ENCODE measurements at regions not wholly inside any gene's neighbourhood (a gene's known extent, or its start where the extent isn't known, plus 50 kb on each side); places are given as distances from the start of the nearest gene placed in this dataset.

GRCh38 chr7:132045481-132045980 lies 489.1 kb upstream of the PODXL start:
- Histone ChIP-seq H3K4me3 (ENCODE audit: low read depth, low read length) (no peak overlapping the region), H3K4me1 (ENCODE audit: insufficient read depth) (no peaks in the 10 kb centered on the region), H3K36me3 (ENCODE audit: insufficient read depth) (no peaks in the 10 kb centered on the region), H3K27ac (ENCODE audit: low read depth) (no peak overlapping the region)
- DNase-seq (ENCODE audit: extremely low spot score): no peak
- WGBS: 94% methylated on average over 2 of the region's 2 CpGs

GRCh38 chr7:132045002-132045401 lies 488.6 kb upstream of the PODXL start:
- Histone ChIP-seq H3K4me3 (ENCODE audit: low read depth, low read length) (no peak overlapping the region), H3K4me1 (ENCODE audit: insufficient read depth) (no peaks in the 10 kb centered on the region), H3K36me3 (ENCODE audit: insufficient read depth) (no peaks in the 10 kb centered on the region), H3K27ac (ENCODE audit: low read depth) (no peak overlapping the region)
- no peak for DNase-seq (ENCODE audit: extremely low spot score)
- WGBS: 85% methylated on average over 2 of the region's 2 CpGs

GRCh38 chr7:132044247-132044646 lies 487.8 kb upstream of the PODXL start:
- 99% methylated on average over 1 of the region's 1 CpG for WGBS
- H3K27ac ChIP-seq (ENCODE audit: low read depth): no peak overlapping the region
- no peaks in the 10 kb centered on the region for H3K36me3 ChIP-seq (ENCODE audit: insufficient read depth)
- no peak for DNase-seq (ENCODE audit: extremely low spot score)
- H3K4me3 ChIP-seq (ENCODE audit: low read depth, low read length): no peak overlapping the region
- no peaks in the 10 kb centered on the region for H3K4me1 ChIP-seq (ENCODE audit: insufficient read depth)

- no peak for DNase-seq (ENCODE audit: extremely low spot score)
- Histone ChIP-seq H3K27ac (ENCODE audit: low read depth) (no peak overlapping the region), H3K4me3 (ENCODE audit: low read depth, low read length) (no peak overlapping the region), H3K4me1 (ENCODE audit: insufficient read depth) (no peaks in the 10 kb centered on the region), H3K36me3 (ENCODE audit: insufficient read depth) (no peaks in the 10 kb centered on the region)
- WGBS: 90% methylated on average over 3 of the region's 3 CpGs
Measured at GRCh38 chr7:132041108-132041507, 484.7 kb upstream of the PODXL start.

GRCh38 chr7:132035517-132036362 lies 479.3 kb upstream of the PODXL start:
- Histone ChIP-seq H3K4me1 (ENCODE audit: insufficient read depth) (no peaks in the 10 kb centered on the region), H3K4me3 (ENCODE audit: low read depth, low read length) (no peak overlapping the region), H3K36me3 (ENCODE audit: insufficient read depth) (no peaks in the 10 kb centered on the region), H3K27ac (ENCODE audit: low read depth) (no peak overlapping the region)
- DNase-seq (ENCODE audit: extremely low spot score): no peak
- 84% methylated on average over 9 of the region's 9 CpGs for WGBS

- H3K4me1 ChIP-seq (ENCODE audit: insufficient read depth): no peaks in the 10 kb centered on the region
- WGBS: 70% methylated on average over 6 of the region's 6 CpGs
- DNase-seq (ENCODE audit: extremely low spot score): no peak
- H3K27ac ChIP-seq (ENCODE audit: low read depth): no peak overlapping the region
- H3K36me3 ChIP-seq (ENCODE audit: insufficient read depth): no peaks in the 10 kb centered on the region
- H3K4me3 ChIP-seq (ENCODE audit: low read depth, low read length): no peak overlapping the region
Measured at GRCh38 chr7:132034748-132035416, 478.5 kb upstream of the PODXL start.

GRCh38 chr7:132030883-132031282 lies 474.5 kb upstream of the PODXL start:
- WGBS: 82% methylated on average over 2 of the region's 2 CpGs
- DNase-seq (ENCODE audit: extremely low spot score): no peak
- Histone ChIP-seq H3K36me3 (ENCODE audit: insufficient read depth) (no peaks in the 10 kb centered on the region), H3K4me3 (ENCODE audit: low read depth, low read length) (no peak overlapping the region), H3K27ac (ENCODE audit: low read depth) (no peak overlapping the region), H3K4me1 (ENCODE audit: insufficient read depth) (no peaks in the 10 kb centered on the region)

- 15% methylated on average over 3 of the region's 3 CpGs for WGBS
- Histone ChIP-seq H3K36me3 (ENCODE audit: insufficient read depth) (no peaks in the 10 kb centered on the region), H3K4me1 (ENCODE audit: insufficient read depth) (no peaks in the 10 kb centered on the region), H3K27ac (ENCODE audit: low read depth) (no peak overlapping the region), H3K4me3 (ENCODE audit: low read depth, low read length) (no peak overlapping the region)
- no peak for DNase-seq (ENCODE audit: extremely low spot score)
Measured at GRCh38 chr7:132030086-132030568, 473.7 kb upstream of the PODXL start.

GRCh38 chr7:132029369-132030085 lies 473.1 kb upstream of the PODXL start:
- WGBS: 32% methylated on average over 6 of the region's 6 CpGs
- Histone ChIP-seq H3K4me1 (ENCODE audit: insufficient read depth) (no peaks in the 10 kb centered on the region), H3K36me3 (ENCODE audit: insufficient read depth) (no peaks in the 10 kb centered on the region), H3K27ac (ENCODE audit: low read depth) (no peak overlapping the region), H3K4me3 (ENCODE audit: low read depth, low read length) (no peak overlapping the region)
- DNase-seq (ENCODE audit: extremely low spot score): no peak

GRCh38 chr7:132028144-132028920 lies 471.9 kb upstream of the PODXL start:
- Histone ChIP-seq H3K4me1 (ENCODE audit: insufficient read depth) (no peaks in the 10 kb centered on the region), H3K27ac (ENCODE audit: low read depth) (no peak overlapping the region), H3K36me3 (ENCODE audit: insufficient read depth) (no peaks in the 10 kb centered on the region), H3K4me3 (ENCODE audit: low read depth, low read length) (no peak overlapping the region)
- DNase-seq (ENCODE audit: extremely low spot score): no peak
- WGBS: 86% methylated on average over 7 of the region's 7 CpGs

GRCh38 chr7:132024290-132024689 lies 467.9 kb upstream of the PODXL start:
- Histone ChIP-seq H3K4me3 (ENCODE audit: low read depth, low read length) (no peak overlapping the region), H3K36me3 (ENCODE audit: insufficient read depth) (no peaks in the 10 kb centered on the region), H3K27ac (ENCODE audit: low read depth) (no peak overlapping the region), H3K4me1 (ENCODE audit: insufficient read depth) (no peaks in the 10 kb centered on the region)
- WGBS: 46% methylated on average over 6 of the region's 6 CpGs
- DNase-seq (ENCODE audit: extremely low spot score): no peak

GRCh38 chr7:132023466-132023865 lies 467.0 kb upstream of the PODXL start:
- Histone ChIP-seq H3K27ac (ENCODE audit: low read depth) (no peak overlapping the region), H3K4me3 (ENCODE audit: low read depth, low read length) (no peak overlapping the region)

GRCh38 chr7:132022188-132022587 lies 465.8 kb upstream of the PODXL start:
- Histone ChIP-seq H3K36me3 (ENCODE audit: insufficient read depth) (no peaks in the 10 kb centered on the region), H3K4me3 (ENCODE audit: low read depth, low read length) (no peak overlapping the region), H3K4me1 (ENCODE audit: insufficient read depth) (no peaks in the 10 kb centered on the region), H3K27ac (ENCODE audit: low read depth) (no peak overlapping the region)
- DNase-seq (ENCODE audit: extremely low spot score): no peak
- WGBS: 74% methylated on average over 1 of the region's 1 CpG

More at GRCh38 chr7:132023466-132023865, 467.0 kb upstream of the PODXL start:
- no peaks in the 10 kb centered on the region for H3K36me3 ChIP-seq (ENCODE audit: insufficient read depth)
- DNase-seq (ENCODE audit: extremely low spot score): no peak
- no peaks in the 10 kb centered on the region for H3K4me1 ChIP-seq (ENCODE audit: insufficient read depth)

Measured in urinary bladder (tissue), 3 donors.